Upper lobe of right lung (tissue), 1 donor: ENCODE measurements at regions not wholly inside any gene's neighbourhood (a gene's known extent, or its start where the extent isn't known, plus 50 kb on each side); places are given as distances from the start of the nearest gene placed in this dataset.

Experiments used
- ATAC-seq: fragments of 200-7000 bp; cut with Tn5 transposase; one replicate; pipeline ENCODE4 v1.9.1; 2020; ENCODE audit warnings: mild to moderate bottlenecking, moderate library complexity
- DNase-seq: peaks from one replicate; pipeline ENCODE4 v3.0.0-alpha.2; 2020
- H3K27ac ChIP-seq: fragments of 200-600 bp; one replicate; pipeline ENCODE4 v1.8.0; 2022
- H3K27me3 ChIP-seq: fragments of 200-600 bp; one replicate; pipeline ENCODE4 v1.8.0; 2022; ENCODE audit warnings: mild to moderate bottlenecking
- H3K36me3 ChIP-seq: fragments of 200-600 bp; one replicate; pipeline ENCODE4 v1.8.0; 2022
- H3K4me1 ChIP-seq: fragments of 200-600 bp; one replicate; pipeline ENCODE4 v1.8.0; 2022
- H3K4me3 ChIP-seq: fragments of 200-600 bp; one replicate; pipeline ENCODE4 v1.8.0; 2022; ENCODE audit warnings: mild to moderate bottlenecking
- H3K9me3 ChIP-seq: fragments of 200-600 bp; one replicate; pipeline ENCODE4 v1.8.0; 2022
- CTCF ChIP-seq: fragments of 200-600 bp; IDR thresholded peaks from one replicate; pipeline ENCODE4 v1.8.0; 2022; ENCODE audit warnings: antibody characterized with exemption
- intact Hi-C: fragments of 100-400 bp; cut with DNase I; formaldehyde crosslinking; loops from one replicate; pipeline ENCODE4 v1.11.0; 2022
- donor health status: DM: no; HTN: yes; CAD: no; lungs with severe emphysema.

- H3K4me3 ChIP-seq = no peak overlapping the region
- intact Hi-C loops = no loop called here
- no peaks in the 10 kb centered on the region for H3K27me3 ChIP-seq
- no peak overlapping the region for H3K27ac ChIP-seq
- TF ChIP-seq CTCF = no peak
- no peaks in the 10 kb centered on the region for H3K4me1 ChIP-seq
- ATAC-seq = no peak
- H3K9me3 ChIP-seq = no peaks in the 10 kb centered on the region
- no peaks in the 10 kb centered on the region for H3K36me3 ChIP-seq
- no peak for DNase-seq
Measured at GRCh38 chr12:92518071-92518470, 184.7 kb upstream of the PLEKHG7 start.

GRCh38 chr12:92516277-92516600 is 186.6 kb upstream of the PLEKHG7 start:
- Histone ChIP-seq H3K27ac (no peak overlapping the region), H3K9me3 (no peaks in the 10 kb centered on the region), H3K36me3 (no peaks in the 10 kb centered on the region), H3K4me1 (no peaks in the 10 kb centered on the region), H3K27me3 (no peaks in the 10 kb centered on the region), H3K4me3 (no peak overlapping the region)
- TF ChIP-seq CTCF = no peak
- intact Hi-C loops = no loop called here
- ATAC-seq = no peak
- DNase-seq = no peak

GRCh38 chr12:92513231-92513730 is 189.5 kb upstream of the PLEKHG7 start:
- Histone ChIP-seq H3K4me1 (no peaks in the 10 kb centered on the region), H3K36me3 (no peaks in the 10 kb centered on the region), H3K27me3 (no peaks in the 10 kb centered on the region), H3K4me3 (no peak overlapping the region), H3K9me3 (no peaks in the 10 kb centered on the region), H3K27ac (no peak overlapping the region)
- DNase-seq (no peak), ATAC-seq (no peak)
- intact Hi-C loops = no loop called here
- TF ChIP-seq CTCF = no peak

- Histone ChIP-seq H3K4me3 (no peak overlapping the region), H3K4me1 (no peaks in the 10 kb centered on the region), H3K27ac (no peak overlapping the region), H3K9me3 (no peaks in the 10 kb centered on the region), H3K27me3 (no peaks in the 10 kb centered on the region), H3K36me3 (no peaks in the 10 kb centered on the region)
- DNase-seq (no peak), ATAC-seq (peak; percentile 47)
- TF ChIP-seq CTCF = no peak
- intact Hi-C loops = no loop called here
Measured at GRCh38 chr12:92511786-92512185, 191.0 kb upstream of the PLEKHG7 start.

GRCh38 chr12:92509156-92509738 is 193.5 kb upstream of the PLEKHG7 start:
- intact Hi-C loops = no loop called here
- no peaks in the 10 kb centered on the region for H3K36me3 ChIP-seq
- H3K27ac ChIP-seq = no peak overlapping the region
- no peak overlapping the region for H3K4me3 ChIP-seq
- no peaks in the 10 kb centered on the region for H3K9me3 ChIP-seq
- ATAC-seq (no peak), DNase-seq (no peak)
- TF ChIP-seq CTCF = no peak
- H3K4me1 ChIP-seq = peaks cover 16% of the 10 kb centered on the region
- no peaks in the 10 kb centered on the region for H3K27me3 ChIP-seq

GRCh38 chr12:92506891-92507290 is 195.9 kb upstream of the PLEKHG7 start:
- no peaks in the 10 kb centered on the region for H3K9me3 ChIP-seq
- H3K4me3 ChIP-seq = no peak overlapping the region
- TF ChIP-seq CTCF = no peak
- no peaks in the 10 kb centered on the region for H3K27me3 ChIP-seq
- H3K4me1 ChIP-seq = peaks cover 39% of the 10 kb centered on the region
- DNase-seq (no peak), ATAC-seq (no peak)
- H3K27ac ChIP-seq = no peak overlapping the region
- intact Hi-C loops = no loop called here
- H3K36me3 ChIP-seq = no peaks in the 10 kb centered on the region
